Superior temporal gyrus (tissue), 1 donor: ENCODE measurements at regions not wholly inside any gene's neighbourhood (a gene's known extent, or its start where the extent isn't known, plus 50 kb on each side); places are given as distances from the start of the nearest gene placed in this dataset.

Experiments
- DNase-seq: peaks from one replicate; pipeline ENCODE4 v3.0.0-alpha.2; 2016; ENCODE audit errors: extremely low spot score

- DNase-seq, result peak; percentile 44
Observed at GRCh38 chr3:74564560-74564959, 49.9 kb downstream of the CNTN3 start.

GRCh38 chr3:74562558-74563269 is 51.7 kb downstream of the CNTN3 start:
- DNase-seq, result peak; percentile 45

GRCh38 chr3:74561881-74562280 is 52.6 kb downstream of the CNTN3 start:
- no peak for DNase-seq

GRCh38 chr3:74559261-74559660 is 55.2 kb downstream of the CNTN3 start:
- DNase-seq, result no peak

- no peak for DNase-seq
Observed at GRCh38 chr3:74550686-74551085, 63.8 kb downstream of the CNTN3 start.

- DNase-seq, result no peak
Observed at GRCh38 chr3:74546426-74546825, 68.0 kb downstream of the CNTN3 start.

GRCh38 chr3:74542441-74542840 is 72.0 kb downstream of the CNTN3 start:
- DNase-seq, result no peak

GRCh38 chr3:74539876-74540275 is 74.6 kb downstream of the CNTN3 start:
- no peak for DNase-seq

- no peak for DNase-seq
Observed at GRCh38 chr3:74538669-74539068, 75.8 kb downstream of the CNTN3 start.

- DNase-seq, result no peak
Observed at GRCh38 chr3:74537857-74538256, 76.6 kb downstream of the CNTN3 start.

- no peak for DNase-seq
Observed at GRCh38 chr3:74537164-74537563, 77.3 kb downstream of the CNTN3 start.

- DNase-seq, result no peak
Observed at GRCh38 chr3:74535281-74535680, 79.2 kb downstream of the CNTN3 start.

- DNase-seq, result no peak
Observed at GRCh38 chr3:74534611-74535010, 79.8 kb downstream of the CNTN3 start.

GRCh38 chr3:74532446-74532845 is 82.0 kb downstream of the CNTN3 start:
- DNase-seq, result no peak

GRCh38 chr3:74531491-74531890 is 83.0 kb downstream of the CNTN3 start:
- DNase-seq, result no peak

- DNase-seq, result no peak
Observed at GRCh38 chr3:74529145-74529544, 85.3 kb downstream of the CNTN3 start.

- DNase-seq, result no peak
Observed at GRCh38 chr3:74527566-74527965, 86.9 kb downstream of the CNTN3 start.

- DNase-seq, result no peak
Observed at GRCh38 chr3:74523811-74524210, 90.6 kb downstream of the CNTN3 start.

- DNase-seq, result no peak
Observed at GRCh38 chr3:74520895-74521294, 93.6 kb downstream of the CNTN3 start.

- no peak for DNase-seq
Observed at GRCh38 chr3:74518610-74519009, 95.8 kb downstream of the CNTN3 start.

- DNase-seq, result no peak
Observed at GRCh38 chr3:74516019-74516418, 98.4 kb downstream of the CNTN3 start.

- no peak for DNase-seq
Observed at GRCh38 chr3:74515451-74515850, 99.0 kb downstream of the CNTN3 start.

- DNase-seq, result no peak
Observed at GRCh38 chr3:74511078-74511477, 103.4 kb downstream of the CNTN3 start.

GRCh38 chr3:74510261-74510818 is 104.1 kb downstream of the CNTN3 start:
- no peak for DNase-seq
